ENCODE measurements at regions not wholly inside any gene's neighbourhood (a gene's known extent, or its start where the extent isn't known, plus 50 kb on each side); places are given as distances from the start of the nearest gene placed in this dataset.

DNA sequence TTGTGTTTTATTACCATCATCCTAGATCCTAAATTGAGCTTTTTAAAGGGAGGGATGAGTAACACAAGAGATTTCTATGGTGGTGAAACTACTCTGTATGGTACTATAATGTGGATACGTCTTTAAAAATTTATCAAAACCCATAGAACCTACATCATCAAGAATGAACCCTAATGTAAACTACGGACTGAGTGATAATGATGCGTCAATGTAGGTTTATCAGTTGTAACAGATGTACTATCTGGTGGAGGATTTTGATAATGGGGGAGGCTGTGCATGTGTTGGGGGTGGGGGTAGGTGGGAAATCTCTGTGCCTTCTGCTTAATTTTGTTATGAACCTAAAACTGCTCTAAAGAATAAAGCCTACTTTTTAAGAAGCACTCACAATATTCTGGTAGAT, 724.1 kb upstream of the SOX9 start:
- no peaks in the 10 kb centered on the region for H3K27me3 ChIP-seq (ENCODE audit: insufficient read depth, low read length, poor library complexity, severe bottlenecking)
- no peaks in the 10 kb centered on the region for H3K9me2 ChIP-seq (replicated peaks; ENCODE audit: low read depth, low read length)
- no peaks in the 10 kb centered on the region for H3K9me3 ChIP-seq (ENCODE audit: insufficient read depth, low read depth, low read length)
- no peaks in the 10 kb centered on the region for H3K79me2 ChIP-seq (ENCODE audit: insufficient read depth, low read length)
- H3K4me2 ChIP-seq (ENCODE audit: low read depth, low read length, poor library complexity, severe bottlenecking) = no peak overlapping the region
- H2AFZ ChIP-seq (ENCODE audit: low read length) = no peak overlapping the region
- no peaks in the 10 kb centered on the region for H3K36me3 ChIP-seq (ENCODE audit: insufficient read depth, low read length)
- no peak overlapping the region for H3K4me3 ChIP-seq (ENCODE audit: low read length, poor library complexity, severe bottlenecking)
- TF ChIP-seq, protein P1, sequence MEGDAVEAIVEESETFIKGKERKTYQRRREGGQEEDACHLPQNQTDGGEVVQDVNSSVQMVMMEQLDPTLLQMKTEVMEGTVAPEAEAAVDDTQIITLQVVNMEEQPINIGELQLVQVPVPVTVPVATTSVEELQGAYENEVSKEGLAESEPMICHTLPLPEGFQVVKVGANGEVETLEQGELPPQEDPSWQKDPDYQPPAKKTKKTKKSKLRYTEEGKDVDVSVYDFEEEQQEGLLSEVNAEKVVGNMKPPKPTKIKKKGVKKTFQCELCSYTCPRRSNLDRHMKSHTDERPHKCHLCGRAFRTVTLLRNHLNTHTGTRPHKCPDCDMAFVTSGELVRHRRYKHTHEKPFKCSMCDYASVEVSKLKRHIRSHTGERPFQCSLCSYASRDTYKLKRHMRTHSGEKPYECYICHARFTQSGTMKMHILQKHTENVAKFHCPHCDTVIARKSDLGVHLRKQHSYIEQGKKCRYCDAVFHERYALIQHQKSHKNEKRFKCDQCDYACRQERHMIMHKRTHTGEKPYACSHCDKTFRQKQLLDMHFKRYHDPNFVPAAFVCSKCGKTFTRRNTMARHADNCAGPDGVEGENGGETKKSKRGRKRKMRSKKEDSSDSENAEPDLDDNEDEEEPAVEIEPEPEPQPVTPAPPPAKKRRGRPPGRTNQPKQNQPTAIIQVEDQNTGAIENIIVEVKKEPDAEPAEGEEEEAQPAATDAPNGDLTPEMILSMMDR (conservative IDR thresholded peaks at IDR 0.05; ENCODE audit: low read length) = no peak
- no peak for TF ChIP-seq EZH2phosphoT487 (IDR thresholded peaks at IDR 0.05; ENCODE audit: borderline replicate concordance)
- no peaks in the 10 kb centered on the region for H3F3A ChIP-seq (ENCODE audit: low read depth)
- H3K9ac ChIP-seq (ENCODE audit: low read depth, low read length, poor library complexity, severe bottlenecking) = no peak overlapping the region
- no peaks in the 10 kb centered on the region for H4K20me1 ChIP-seq (ENCODE audit: insufficient read depth, low read length, poor library complexity, severe bottlenecking)
- H3K4me1 ChIP-seq (ENCODE audit: insufficient read depth, low read length, poor library complexity, severe bottlenecking) = no peaks in the 10 kb centered on the region

DNA sequence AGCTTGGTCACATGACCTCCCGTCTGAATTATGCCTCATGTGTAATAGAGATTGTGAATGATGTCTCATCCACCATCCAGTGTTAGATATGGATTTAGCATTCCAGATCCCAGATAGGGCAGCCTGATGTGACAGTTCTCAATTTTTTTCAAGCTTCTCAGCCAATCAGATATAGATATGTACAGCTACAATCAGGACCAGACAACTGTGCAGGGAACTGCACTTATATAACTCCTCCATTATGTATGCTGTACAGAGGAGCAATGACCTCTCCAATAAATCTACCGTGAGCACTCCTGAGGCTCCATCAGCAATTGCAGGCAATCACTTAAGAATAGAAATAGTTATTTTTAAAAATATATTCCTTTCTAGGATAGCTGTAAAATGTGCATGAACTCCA, 722.8 kb upstream of the SOX9 start:
- no peaks in the 10 kb centered on the region for H3K9me2 ChIP-seq (replicated peaks; ENCODE audit: low read depth, low read length)
- no peaks in the 10 kb centered on the region for H3K36me3 ChIP-seq (ENCODE audit: insufficient read depth, low read length)
- no peaks in the 10 kb centered on the region for H3K27me3 ChIP-seq (ENCODE audit: insufficient read depth, low read length, poor library complexity, severe bottlenecking)
- no peaks in the 10 kb centered on the region for H3K79me2 ChIP-seq (ENCODE audit: insufficient read depth, low read length)
- H3K4me1 ChIP-seq (ENCODE audit: insufficient read depth, low read length, poor library complexity, severe bottlenecking) = no peaks in the 10 kb centered on the region
- H2AFZ ChIP-seq (ENCODE audit: low read length) = no peak overlapping the region
- no peaks in the 10 kb centered on the region for H3F3A ChIP-seq (ENCODE audit: low read depth)
- no peak for TF ChIP-seq EZH2phosphoT487 (IDR thresholded peaks at IDR 0.05; ENCODE audit: borderline replicate concordance)
- TF ChIP-seq, protein P1 (conservative IDR thresholded peaks at IDR 0.05; ENCODE audit: low read length) = no peak
- H3K9me3 ChIP-seq (ENCODE audit: insufficient read depth, low read depth, low read length) = no peaks in the 10 kb centered on the region
- H3K4me2 ChIP-seq (ENCODE audit: low read depth, low read length, poor library complexity, severe bottlenecking) = no peak overlapping the region
- no peaks in the 10 kb centered on the region for H4K20me1 ChIP-seq (ENCODE audit: insufficient read depth, low read length, poor library complexity, severe bottlenecking)
- H3K9ac ChIP-seq (ENCODE audit: low read depth, low read length, poor library complexity, severe bottlenecking) = no peak overlapping the region
- no peak overlapping the region for H3K4me3 ChIP-seq (ENCODE audit: low read length, poor library complexity, severe bottlenecking)

DNA sequence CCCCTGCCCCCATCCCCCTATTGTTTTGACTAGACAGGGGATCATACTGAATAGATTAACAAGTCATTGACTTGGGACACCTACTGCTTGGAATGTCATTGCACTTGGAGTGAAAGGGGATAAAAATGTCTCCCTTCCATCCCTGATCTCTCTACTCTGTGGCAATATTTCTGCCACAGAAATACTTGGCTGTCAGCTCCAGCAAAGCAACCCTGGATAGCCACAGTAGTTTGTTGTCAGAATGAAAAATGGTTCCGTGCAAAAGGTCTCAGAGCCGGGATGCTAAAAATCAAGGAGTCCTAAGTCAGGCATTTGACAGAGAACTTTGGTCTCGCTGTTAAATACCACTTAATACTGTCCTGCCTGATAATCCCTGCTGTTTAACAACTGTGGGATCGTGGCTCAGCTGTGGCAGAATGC, 722.0 kb upstream of the SOX9 start:
- Histone ChIP-seq H3K27me3 (ENCODE audit: insufficient read depth, low read length, poor library complexity, severe bottlenecking) (no peaks in the 10 kb centered on the region), H3K4me3 (ENCODE audit: low read length, poor library complexity, severe bottlenecking) (no peak overlapping the region), H3K9me2 (replicated peaks; ENCODE audit: low read depth, low read length) (no peaks in the 10 kb centered on the region), H3K9ac (ENCODE audit: low read depth, low read length, poor library complexity, severe bottlenecking) (no peak overlapping the region), H3K4me2 (ENCODE audit: low read depth, low read length, poor library complexity, severe bottlenecking) (no peak overlapping the region), H3K36me3 (ENCODE audit: insufficient read depth, low read length) (no peaks in the 10 kb centered on the region), H3K9me3 (ENCODE audit: insufficient read depth, low read depth, low read length) (no peaks in the 10 kb centered on the region), H2AFZ (ENCODE audit: low read length) (no peak overlapping the region), H3K4me1 (ENCODE audit: insufficient read depth, low read length, poor library complexity, severe bottlenecking) (no peaks in the 10 kb centered on the region), H3F3A (ENCODE audit: low read depth) (no peaks in the 10 kb centered on the region), H3K79me2 (ENCODE audit: insufficient read depth, low read length) (no peaks in the 10 kb centered on the region), H4K20me1 (ENCODE audit: insufficient read depth, low read length, poor library complexity, severe bottlenecking) (no peaks in the 10 kb centered on the region)
- no peak for TF ChIP-seq EZH2phosphoT487 (IDR thresholded peaks at IDR 0.05; ENCODE audit: borderline replicate concordance)
- TF ChIP-seq, protein P1 (conservative IDR thresholded peaks at IDR 0.05; ENCODE audit: low read length) = no peak

Measured in Loucy (cell line).